Right atrium auricular region (tissue), 2 donors: ENCODE measurements at regions not wholly inside any gene's neighbourhood (a gene's known extent, or its start where the extent isn't known, plus 50 kb on each side); places are given as distances from the start of the nearest gene placed in this dataset.
"Not testable (repeated sequence)": the region's sequence is repeated elsewhere in the genome, so short reads cannot be mapped to it uniquely, and the experiment has no call there.

Experiments used
- DNase-seq: peaks from one replicate; pipeline ENCODE4 v3.0.0-alpha.2; 2019; ENCODE audit warnings: low spot score
- H3K27ac ChIP-seq, 2 donors: fragments of 200-600 bp; sonication (generic); 1 replicate in 1 of 2; 2 replicates in 1 of 2; pipeline ENCODE4 v1.5.1; 2016 to 2019
- H3K27me3 ChIP-seq, 2 donors: fragments of 200-600 bp; sonication (generic); one replicate each; pipeline versions ENCODE4 v1.5.1 to v1.6.0; 2017 to 2019
- H3K36me3 ChIP-seq: fragments of 200-600 bp; sonication (generic); one replicate; pipeline ENCODE4 v1.5.1; 2016
- H3K4me1 ChIP-seq, 2 donors: fragments of 200-600 bp; sonication (generic); one replicate each; pipeline versions ENCODE4 v1.5.1 to v1.6.0; 2017 to 2019
- H3K4me3 ChIP-seq, 2 donors: fragments of 200-600 bp; sonication (generic); 1 replicate in 1 of 2; 2 replicates in 1 of 2; pipeline ENCODE4 v1.5.1; 2017 to 2019; ENCODE audit warnings: mild to moderate bottlenecking in 1 of 2, moderate library complexity in 1 of 2
- H3K9me3 ChIP-seq, 2 donors: fragments of 200-600 bp; sonication (generic); one replicate each; pipeline ENCODE4 v1.5.1; 2019
- CTCF ChIP-seq, 2 donors: fragments of 200-600 bp; sonication (generic); IDR thresholded peaks; one replicate each; pipeline ENCODE4 v1.5.1; 2019; ENCODE audit warnings: antibody characterized with exemption in 2 of 2

- TF ChIP-seq CTCF (IDR thresholded peaks at IDR 0.05) = no peak
- H3K9me3 ChIP-seq = no peaks in the 10 kb centered on the region
- H3K4me1 ChIP-seq = no peaks in the 10 kb centered on the region
- no peak overlapping the region for H3K4me3 ChIP-seq
- no peaks in the 10 kb centered on the region for H3K36me3 ChIP-seq
- peak; percentile 38 for DNase-seq
- H3K27ac ChIP-seq = no peak overlapping the region
- H3K27me3 ChIP-seq = no peaks in the 10 kb centered on the region
These were observed 341.0 kb downstream of the TCERG1L start for GRCh38 chr10:130970341-130971122.

GRCh38 chr10:130971123-130971435, 340.4 kb downstream of the TCERG1L start:
- no peak for TF ChIP-seq CTCF (IDR thresholded peaks at IDR 0.05)
- H3K4me1 ChIP-seq = no peaks in the 10 kb centered on the region

GRCh38 chr10:130973127-130973839, 338.2 kb downstream of the TCERG1L start:
- no peak for TF ChIP-seq CTCF (IDR thresholded peaks at IDR 0.05)

More at GRCh38 chr10:130971123-130971435, 340.4 kb downstream of the TCERG1L start:
- no peaks in the 10 kb centered on the region for H3K9me3 ChIP-seq
- DNase-seq = no peak
- H3K27me3 ChIP-seq = no peaks in the 10 kb centered on the region
- no peak overlapping the region for H3K4me3 ChIP-seq
- no peaks in the 10 kb centered on the region for H3K36me3 ChIP-seq
- no peak overlapping the region for H3K27ac ChIP-seq

DNA sequence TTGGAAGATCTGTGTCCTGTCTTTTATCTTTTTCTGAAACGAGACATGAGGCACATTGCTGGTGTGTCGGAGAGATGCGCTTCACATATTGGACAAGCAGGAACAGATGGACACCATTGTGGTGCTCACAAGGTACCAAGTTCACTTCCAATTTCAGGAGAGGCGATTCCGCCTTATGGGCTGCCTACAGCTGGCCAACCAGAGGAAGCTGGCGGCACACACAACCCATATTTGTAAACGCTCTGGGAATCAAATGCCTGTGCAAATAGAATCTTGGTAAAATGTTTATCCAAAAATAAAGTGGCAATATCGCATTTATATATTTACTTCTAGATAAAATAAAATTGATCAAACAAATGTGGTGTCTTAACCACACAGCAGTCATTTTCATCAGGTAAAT, 337.4 kb downstream of the TCERG1L start:
- Histone ChIP-seq H3K27ac (no peak overlapping the region), H3K36me3 (no peaks in the 10 kb centered on the region), H3K4me1 (no peaks in the 10 kb centered on the region), H3K4me3 (no peak overlapping the region), H3K27me3 (no peaks in the 10 kb centered on the region), H3K9me3 (no peaks in the 10 kb centered on the region)
- no peak for TF ChIP-seq CTCF (IDR thresholded peaks at IDR 0.05)
- no peak for DNase-seq

More at GRCh38 chr10:130973127-130973839, 338.2 kb downstream of the TCERG1L start:
- Histone ChIP-seq H3K4me1 (no peaks in the 10 kb centered on the region), H3K9me3 (no peaks in the 10 kb centered on the region), H3K36me3 (no peaks in the 10 kb centered on the region), H3K27me3 (no peaks in the 10 kb centered on the region), H3K4me3 (no peak overlapping the region), H3K27ac (no peak overlapping the region)
- DNase-seq = no peak

- not testable (repeated sequence) for H3K4me3 ChIP-seq, H3K27ac ChIP-seq, H3K4me1 ChIP-seq, H3K27me3 ChIP-seq, H3K9me3 ChIP-seq, H3K36me3 ChIP-seq
- peak; percentile 26 for DNase-seq
These were observed 336.2 kb downstream of the TCERG1L start for GRCh38 chr10:130975351-130975750.

- H3K4me3 ChIP-seq = no peak overlapping the region
- TF ChIP-seq CTCF (IDR thresholded peaks at IDR 0.05) = no peak
- H3K9me3 ChIP-seq = peaks cover 0 to 10% of the 10 kb centered on the region in 2 donors
- no peak for DNase-seq
- H3K4me1 ChIP-seq = no peaks in the 10 kb centered on the region
- no peaks in the 10 kb centered on the region for H3K27me3 ChIP-seq
- no peaks in the 10 kb centered on the region for H3K36me3 ChIP-seq
- H3K27ac ChIP-seq = no peak overlapping the region
These were observed 328.7 kb downstream of the TCERG1L start for GRCh38 chr10:130982802-130983201.
